NCI-H1930 (cell line): ENCODE measurements at regions not wholly inside any gene's neighbourhood (a gene's known extent, or its start where the extent isn't known, plus 50 kb on each side); places are given as distances from the start of the nearest gene placed in this dataset.
"Not testable (repeated sequence)": the region's sequence is repeated elsewhere in the genome, so short reads cannot be mapped to it uniquely, and the experiment has no call there.

Experiments used
- DNase-seq, 2 experiments: peaks; one replicate each; lab custom pipeline; 2025; lab: John Stamatoyannopoulos, UW

GRCh38 chr1:157326173-157326859, 188.1 kb upstream of the ETV3 start:
- DNase-seq, result no peak

GRCh38 chr1:157325220-157325619, 187.0 kb upstream of the ETV3 start:
- DNase-seq, result no peak

- not testable (repeated sequence) for DNase-seq
Measured at GRCh38 chr1:157321972-157322371, 183.8 kb upstream of the ETV3 start.

GRCh38 chr1:157319567-157319966, 181.4 kb upstream of the ETV3 start:
- no peak for DNase-seq

GRCh38 chr1:157317229-157317628, 179.0 kb upstream of the ETV3 start:
- DNase-seq, result not testable (repeated sequence)

- no peak for DNase-seq
Measured at GRCh38 chr1:157315544-157315943, 177.3 kb upstream of the ETV3 start.

GRCh38 chr1:157314408-157314807, 176.2 kb upstream of the ETV3 start:
- no peak for DNase-seq

GRCh38 chr1:157313240-157313807, 175.1 kb upstream of the ETV3 start:
- DNase-seq, result no peak

GRCh38 chr1:157312082-157312812, 174.1 kb upstream of the ETV3 start:
- DNase-seq, result no peak

GRCh38 chr1:157311730-157312081, 173.5 kb upstream of the ETV3 start:
- no peak for DNase-seq

- DNase-seq, result peak in 1 of 2 experiments; percentile 6
Measured at GRCh38 chr1:157310805-157311729, 172.9 kb upstream of the ETV3 start.

- no peak for DNase-seq
Measured at GRCh38 chr1:157310401-157310800, 172.2 kb upstream of the ETV3 start.

- DNase-seq, result no peak
Measured at GRCh38 chr1:157307491-157307890, 169.3 kb upstream of the ETV3 start.

- no peak for DNase-seq
Measured at GRCh38 chr1:157306896-157307295, 168.7 kb upstream of the ETV3 start.

GRCh38 chr1:157304271-157304670, 166.1 kb upstream of the ETV3 start:
- DNase-seq, result no peak

- DNase-seq, result no peak
Measured at GRCh38 chr1:157302724-157303123, 164.5 kb upstream of the ETV3 start.

- no peak for DNase-seq
Measured at GRCh38 chr1:157302199-157302497, 164.0 kb upstream of the ETV3 start.

- DNase-seq, result no peak
Measured at GRCh38 chr1:157301477-157302198, 163.4 kb upstream of the ETV3 start.

- DNase-seq, result not testable (repeated sequence)
Measured at GRCh38 chr1:157294387-157295145, 156.4 kb upstream of the ETV3 start.

- DNase-seq, result no peak
Measured at GRCh38 chr1:157292809-157293564, 154.8 kb upstream of the ETV3 start.
